ENCODE measurements at regions not wholly inside any gene's neighbourhood (a gene's known extent, or its start where the extent isn't known, plus 50 kb on each side); places are given as distances from the start of the nearest gene placed in this dataset.

GRCh38 chr4:27184508-27185155 is 324.0 kb downstream of the STIM2 start:
- no peak for DNase-seq (ENCODE audit: low spot score)

GRCh38 chr4:27186710-27187109 is 326.1 kb downstream of the STIM2 start:
- DNase-seq (ENCODE audit: low spot score), result no peak

- no peak for DNase-seq (ENCODE audit: low spot score)
Measured at GRCh38 chr4:27187786-27188185, 327.1 kb downstream of the STIM2 start.

DNA sequence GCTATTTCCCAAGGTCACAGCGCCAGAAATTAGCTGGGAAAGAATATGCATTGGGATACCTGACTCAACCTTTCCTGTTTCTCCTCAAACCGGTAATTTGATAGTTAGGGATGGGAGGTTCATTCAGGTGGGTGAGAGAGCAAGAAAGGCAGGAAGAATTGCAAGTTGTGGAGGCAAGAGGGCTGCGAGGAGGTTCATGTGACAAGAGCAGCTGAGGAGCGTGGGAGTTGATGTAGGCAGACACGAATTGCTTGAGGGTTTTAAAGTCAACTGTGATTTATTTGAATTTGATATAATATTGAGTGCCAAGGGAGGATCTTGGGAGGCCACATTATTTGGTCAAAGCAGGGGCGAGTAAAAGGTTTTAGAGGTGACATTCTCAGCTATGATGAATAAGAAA is 329.0 kb downstream of the STIM2 start:
- DNase-seq (ENCODE audit: low spot score), result no peak

GRCh38 chr4:27191592-27191991 is 331.0 kb downstream of the STIM2 start:
- no peak for DNase-seq (ENCODE audit: low spot score)

DNA sequence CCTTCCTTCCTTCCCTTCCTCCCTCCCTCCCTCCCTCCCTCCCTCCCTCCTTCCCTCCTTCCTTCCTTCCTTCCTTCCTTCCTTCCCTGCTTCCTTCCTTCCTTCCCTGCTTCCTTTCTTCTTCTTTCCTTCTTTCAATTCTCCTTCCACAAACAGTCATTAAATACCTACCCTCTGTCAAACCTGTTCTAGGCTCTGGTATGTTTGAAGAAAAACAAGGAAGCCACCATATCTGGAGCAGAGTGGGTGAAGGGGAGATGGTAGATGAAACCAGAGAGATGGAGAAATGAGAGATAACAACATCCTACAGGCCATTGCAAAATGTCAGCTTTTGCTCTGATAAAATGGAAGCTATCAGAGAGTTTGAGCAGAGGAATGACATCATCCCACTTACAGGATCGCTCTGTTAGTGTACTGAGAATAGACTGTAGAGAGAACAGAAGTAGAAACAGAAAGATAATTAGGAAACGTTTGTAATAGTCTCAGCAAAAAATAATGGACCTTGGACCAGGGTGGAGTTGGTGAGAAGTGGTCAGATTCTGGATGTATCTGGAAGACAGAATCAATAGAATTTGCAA is 334.0 kb downstream of the STIM2 start:
- no peak for DNase-seq (ENCODE audit: low spot score)

- no peak for DNase-seq (ENCODE audit: low spot score)
Measured at GRCh38 chr4:27198246-27198645, 337.6 kb downstream of the STIM2 start.

- DNase-seq (ENCODE audit: low spot score), result no peak
Measured at GRCh38 chr4:27198971-27199370, 338.3 kb downstream of the STIM2 start.

DNA sequence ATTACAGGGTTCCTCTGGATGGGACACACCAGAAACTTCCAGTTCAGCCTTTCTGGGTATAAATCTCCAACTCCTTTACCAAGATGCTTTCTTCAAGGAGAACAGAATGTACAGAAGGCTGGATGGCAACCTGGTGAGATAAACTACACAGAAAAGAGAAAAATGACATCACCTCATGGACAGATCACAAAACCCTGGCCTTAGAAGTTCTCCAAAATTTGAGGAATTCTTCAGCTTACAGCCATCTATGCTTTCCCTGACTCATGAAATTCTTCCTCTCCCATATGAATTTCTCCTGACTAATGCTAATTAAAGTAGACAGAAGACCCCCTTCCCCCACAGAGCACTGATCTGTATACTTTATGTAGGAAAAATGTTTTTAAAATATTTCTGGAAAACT is 345.4 kb downstream of the STIM2 start:
- no peak for DNase-seq (ENCODE audit: low spot score)

GRCh38 chr4:27210956-27211355 is 350.3 kb downstream of the STIM2 start:
- DNase-seq (ENCODE audit: low spot score), result no peak

DNA sequence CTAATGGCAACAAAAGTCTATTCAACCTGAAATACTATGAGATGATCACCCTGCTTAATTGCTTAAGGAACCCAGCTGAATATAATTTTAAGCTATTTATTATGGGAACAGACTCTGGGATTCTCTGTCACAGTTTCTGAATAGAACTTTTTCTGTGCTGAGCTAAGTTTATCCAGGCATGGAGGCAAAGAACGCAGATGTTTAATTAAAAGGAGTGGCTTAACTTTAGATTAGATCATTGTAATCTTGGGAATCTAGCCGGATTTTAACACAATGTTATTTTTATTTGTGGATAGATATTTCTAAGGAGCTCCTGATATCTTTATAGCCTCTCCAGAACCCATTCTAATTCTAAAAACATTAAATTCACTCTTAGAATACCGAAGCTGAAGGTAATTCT is 353.4 kb downstream of the STIM2 start:
- no peak for DNase-seq (ENCODE audit: low spot score)

- DNase-seq (ENCODE audit: low spot score), result no peak
Measured at GRCh38 chr4:27215220-27215826, 354.7 kb downstream of the STIM2 start.

DNA sequence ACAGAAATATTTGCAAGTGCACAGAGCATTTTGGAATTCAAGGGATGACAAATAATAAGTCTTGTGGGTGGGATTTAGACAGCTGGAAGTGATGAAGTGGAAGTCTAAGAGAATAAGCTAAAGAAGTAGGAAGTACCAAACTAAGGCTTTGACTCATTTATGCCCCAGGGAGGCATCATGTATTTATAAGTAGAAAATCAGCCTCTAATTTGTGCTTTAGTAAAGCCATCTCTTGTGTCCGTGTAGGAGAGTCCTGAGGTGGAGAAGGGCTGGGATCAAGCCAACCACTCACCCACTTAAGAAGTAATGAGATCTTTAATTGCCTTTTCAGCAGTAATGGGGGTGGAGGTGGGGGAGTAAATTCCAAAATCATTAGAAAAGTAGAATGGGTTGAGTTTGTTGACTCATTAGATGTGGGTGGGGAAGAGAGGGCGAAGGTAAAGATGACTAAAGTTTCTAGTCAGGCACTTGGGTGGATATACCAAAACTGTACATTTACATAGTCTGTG is 356.7 kb downstream of the STIM2 start:
- DNase-seq (ENCODE audit: low spot score), result no peak

- DNase-seq (ENCODE audit: low spot score), result no peak
Measured at GRCh38 chr4:27218013-27218412, 357.4 kb downstream of the STIM2 start.

GRCh38 chr4:27223326-27223725 is 362.7 kb downstream of the STIM2 start:
- no peak for DNase-seq (ENCODE audit: low spot score)

- no peak for DNase-seq (ENCODE audit: low spot score)
Measured at GRCh38 chr4:27233531-27233930, 372.9 kb downstream of the STIM2 start.

- DNase-seq (ENCODE audit: low spot score), result no peak
Measured at GRCh38 chr4:27234306-27234899, 373.8 kb downstream of the STIM2 start.

DNA sequence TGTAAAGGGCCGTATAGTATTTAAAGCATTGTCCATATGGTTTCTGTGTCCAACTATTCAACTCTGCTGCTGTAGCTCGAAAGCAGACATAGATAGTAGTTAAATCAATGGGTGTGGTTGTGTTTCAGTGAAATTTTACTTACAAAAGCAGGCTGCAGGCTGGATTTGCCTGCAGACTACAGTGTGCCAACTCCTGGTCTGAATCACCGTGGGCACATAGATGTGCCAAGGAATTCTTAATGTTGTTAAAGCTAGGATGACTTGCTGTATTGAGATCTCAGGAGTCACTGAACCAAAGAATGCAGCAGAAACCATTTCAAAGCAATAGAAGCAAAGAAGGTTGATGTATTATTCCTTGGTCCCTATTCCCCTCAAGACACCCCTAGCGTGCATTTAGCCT is 379.0 kb downstream of the STIM2 start:
- DNase-seq (ENCODE audit: low spot score), result no peak

DNA sequence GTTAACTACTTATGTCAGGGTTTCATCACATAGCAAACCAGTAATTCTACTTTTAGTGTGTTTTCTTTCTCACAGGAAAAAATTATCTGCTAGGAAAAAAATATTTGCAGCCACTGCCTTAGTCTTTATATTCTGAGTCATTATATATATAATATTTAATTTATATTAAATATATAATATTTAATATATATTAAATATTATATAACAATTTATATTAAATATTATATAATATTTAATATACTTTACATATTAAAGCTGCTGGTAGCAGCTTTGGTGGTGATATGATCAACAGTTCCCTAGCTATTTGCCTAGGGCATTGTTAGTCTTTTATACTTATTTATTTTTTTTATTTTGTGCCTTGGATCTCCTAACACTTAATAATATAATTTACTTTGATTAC is 381.6 kb downstream of the STIM2 start:
- no peak for DNase-seq (ENCODE audit: low spot score)

DNA sequence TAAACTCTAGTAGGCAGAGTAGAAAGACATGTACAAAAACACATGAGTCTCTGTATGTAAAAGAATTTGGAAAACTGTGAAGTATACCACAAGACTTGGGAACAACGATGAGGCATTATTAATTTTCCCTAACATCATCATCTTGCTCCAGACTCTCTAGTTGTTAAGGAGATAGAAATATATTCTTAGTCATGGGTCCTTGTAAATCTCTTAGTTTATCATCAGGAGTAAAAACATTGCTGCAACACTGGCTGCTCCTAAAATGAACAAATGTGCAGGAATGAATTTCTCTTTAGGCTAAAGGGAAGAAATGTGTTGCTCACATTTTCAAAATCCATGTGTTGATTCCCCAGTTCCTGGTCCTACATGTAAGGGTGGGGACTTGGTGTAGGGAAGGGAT is 384.6 kb downstream of the STIM2 start:
- no peak for DNase-seq (ENCODE audit: low spot score)

GRCh38 chr4:27248829-27249228 is 388.2 kb downstream of the STIM2 start:
- no peak for DNase-seq (ENCODE audit: low spot score)

DNA sequence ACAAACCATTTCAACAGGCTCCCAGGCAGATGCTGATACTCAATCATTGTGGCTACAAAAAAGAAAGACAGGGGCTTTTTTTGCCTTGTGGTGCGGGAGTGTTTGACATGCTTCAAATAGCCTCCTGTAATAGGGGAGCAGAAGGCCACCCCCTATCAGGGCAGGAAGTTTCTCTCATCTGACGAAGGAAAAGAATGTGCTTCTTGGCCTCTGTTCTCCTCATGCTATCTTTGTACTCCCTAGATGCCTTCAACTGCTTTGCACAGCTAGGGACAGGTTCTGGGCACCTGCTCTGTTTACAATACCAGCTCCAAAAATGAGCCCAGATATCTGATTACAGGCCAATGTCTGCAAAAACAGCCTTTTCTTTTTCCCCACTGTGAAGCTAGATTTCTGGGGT is 391.1 kb downstream of the STIM2 start:
- DNase-seq (ENCODE audit: low spot score), result no peak

- DNase-seq (ENCODE audit: low spot score), result no peak
Measured at GRCh38 chr4:27267339-27267969, 406.8 kb downstream of the STIM2 start.
